ENCODE measurements at regions not wholly inside any gene's neighbourhood (a gene's known extent, or its start where the extent isn't known, plus 50 kb on each side); places are given as distances from the start of the nearest gene placed in this dataset.

GRCh38 chr5:105304859-105305258 lies 1742.3 kb upstream of the NUDT12 start:
- ChIA-PET RAD21 (ENCODE audit: low non-redundant PET in 1 of 2, low total read pairs in 2 of 2, uncharacterized antibody in 2 of 2, unreplicated experiment in 2 of 2) (no interaction called here), CTCF (no interaction called here), POLR2A (no interaction called here)
- no peak for DNase-seq (ENCODE audit: low read depth, low spot score)
- Histone ChIP-seq H2AFZ (ENCODE audit: low read depth, low read length, poor library complexity, severe bottlenecking) (no peak overlapping the region), H3K4me3 (replicated peaks in 1 of 2; ENCODE audit: low read depth in 1 of 2, low read length in 2 of 2) (no peak overlapping the region), H3K9ac (ENCODE audit: low read length) (no peak overlapping the region), H3K79me2 (ENCODE audit: insufficient read depth, low read length) (peaks cover 4% of the 10 kb centered on the region; the same call in 1 of the 2 replicates), H3K27me3 (ENCODE audit: insufficient read depth, low read length) (no peaks in the 10 kb centered on the region), H3K4me2 (ENCODE audit: low read length) (no peak overlapping the region), H3K9me3 (ENCODE audit: control insufficient read depth in 1 of 2, insufficient read depth in 1 of 2, low read depth in 1 of 2, low read length in 2 of 2) (no peaks in the 10 kb centered on the region), H4K20me1 (ENCODE audit: insufficient read depth) (no peaks in the 10 kb centered on the region), H3K36me3 (ENCODE audit: control insufficient read depth in 1 of 2, insufficient read depth in 2 of 2, low read length in 2 of 2) (no peaks in the 10 kb centered on the region), H3K4me1 (ENCODE audit: control insufficient read depth in 1 of 2, insufficient read depth in 2 of 2, low read length in 2 of 2) (no peaks in the 10 kb centered on the region), H3K27ac (ENCODE audit: low read depth, low read length) (no peak overlapping the region), H3K9me2 (ENCODE audit: insufficient read depth) (no peaks in the 10 kb centered on the region)
- ATAC-seq = no peak
- intact Hi-C loops (cut with micrococcal nuclease) = no loop called here
- no TSS peak for BruUV-seq (replicated peaks)
- peak in 2 of 3 experiments; percentile 33 to 45; a peak in 3 of 6 replicates for TF ChIP-seq CTCF (IDR thresholded peaks at IDR 0.05 in 2 of 3, conservative IDR thresholded peaks at IDR 0.05 in 1 of 3; ENCODE audit: borderline replicate concordance in 1 of 3, insufficient read depth in 1 of 3, low read depth in 2 of 3, low read length in 2 of 3)
- no peak for TF ChIP-seq CBX3 (IDR thresholded peaks at IDR 0.05; ENCODE audit: low read depth)

GRCh38 chr5:105288946-105289345 lies 1726.4 kb upstream of the NUDT12 start:
- Histone ChIP-seq H3K4me2 (ENCODE audit: low read length) (no peak overlapping the region), H3K9me2 (ENCODE audit: insufficient read depth) (peaks cover 3% of the 10 kb centered on the region; the same call in 1 of the 2 replicates), H3K27ac (ENCODE audit: low read depth, low read length) (no peak overlapping the region), H3K4me3 (replicated peaks in 1 of 2; ENCODE audit: low read depth in 1 of 2, low read length in 2 of 2) (no peak overlapping the region), H2AFZ (ENCODE audit: low read depth, low read length, poor library complexity, severe bottlenecking) (no peak overlapping the region), H4K20me1 (ENCODE audit: insufficient read depth) (no peaks in the 10 kb centered on the region), H3K36me3 (ENCODE audit: control insufficient read depth in 1 of 2, insufficient read depth in 2 of 2, low read length in 2 of 2) (no peaks in the 10 kb centered on the region), H3K79me2 (ENCODE audit: insufficient read depth, low read length) (no peaks in the 10 kb centered on the region), H3K9me3 (ENCODE audit: control insufficient read depth in 1 of 2, insufficient read depth in 1 of 2, low read depth in 1 of 2, low read length in 2 of 2) (no peaks in the 10 kb centered on the region), H3K4me1 (ENCODE audit: control insufficient read depth in 1 of 2, insufficient read depth in 2 of 2, low read length in 2 of 2) (no peaks in the 10 kb centered on the region), H3K27me3 (ENCODE audit: insufficient read depth, low read length) (no peaks in the 10 kb centered on the region), H3K9ac (ENCODE audit: low read length) (no peak overlapping the region)
- no TSS peak for BruUV-seq (replicated peaks)
- CTCF ChIA-PET = no interaction called here
- RAD21 ChIA-PET (ENCODE audit: low non-redundant PET in 1 of 2, low total read pairs in 2 of 2, uncharacterized antibody in 2 of 2, unreplicated experiment in 2 of 2) = no interaction called here
- intact Hi-C loops (cut with micrococcal nuclease) = loop anchor here (1.0 kb wide), 1 partner anchor 33 kb away; no protein-coding TSS in a partner anchor
- POLR2A ChIA-PET = no interaction called here
- DNase-seq (ENCODE audit: low read depth, low spot score) (no peak), ATAC-seq (no peak)
- TF ChIP-seq RAD21 (IDR thresholded peaks at IDR 0.05; ENCODE audit: low read depth) (no peak), CBX3 (IDR thresholded peaks at IDR 0.05; ENCODE audit: low read depth) (no peak), ZNF274 (IDR thresholded peaks at IDR 0.05; ENCODE audit: low read depth, low read length) (no peak), SIN3A (IDR thresholded peaks at IDR 0.05; ENCODE audit: low read depth) (no peak), POLR2AphosphoS5 (IDR thresholded peaks at IDR 0.05; ENCODE audit: low read depth, low read length) (no peak), MAX (IDR thresholded peaks at IDR 0.05) (no peak), CTCF (IDR thresholded peaks at IDR 0.05 in 2 of 3, conservative IDR thresholded peaks at IDR 0.05 in 1 of 3; ENCODE audit: borderline replicate concordance in 1 of 3, insufficient read depth in 1 of 3, low read depth in 2 of 3, low read length in 2 of 3) (no peak), ZFX (IDR thresholded peaks at IDR 0.05) (no peak), SP1 (IDR thresholded peaks at IDR 0.05; ENCODE audit: low read depth) (no peak), EZH2 (IDR thresholded peaks at IDR 0.05) (no peak), SRF (IDR thresholded peaks at IDR 0.05; ENCODE audit: low read depth) (no peak), YY1 (IDR thresholded peaks at IDR 0.05; ENCODE audit: extremely low read depth, insufficient replicate concordance, low read depth, low read length) (no peak)

Data from HCT116 (cell line).